GM19324 (cell line): ENCODE measurements at regions not wholly inside any gene's neighbourhood (a gene's known extent, or its start where the extent isn't known, plus 50 kb on each side); places are given as distances from the start of the nearest gene placed in this dataset.

ENCODE experiments used
- ATAC-seq: cut with Tn5 transposase; IDR thresholded peaks from one replicate; pipeline ENCODE4 v1.9.1; 2021; ENCODE audit warnings: mild to moderate bottlenecking, moderate library complexity; ENCODE audit not compliant: unreplicated experiment, low FRiP score

DNA sequence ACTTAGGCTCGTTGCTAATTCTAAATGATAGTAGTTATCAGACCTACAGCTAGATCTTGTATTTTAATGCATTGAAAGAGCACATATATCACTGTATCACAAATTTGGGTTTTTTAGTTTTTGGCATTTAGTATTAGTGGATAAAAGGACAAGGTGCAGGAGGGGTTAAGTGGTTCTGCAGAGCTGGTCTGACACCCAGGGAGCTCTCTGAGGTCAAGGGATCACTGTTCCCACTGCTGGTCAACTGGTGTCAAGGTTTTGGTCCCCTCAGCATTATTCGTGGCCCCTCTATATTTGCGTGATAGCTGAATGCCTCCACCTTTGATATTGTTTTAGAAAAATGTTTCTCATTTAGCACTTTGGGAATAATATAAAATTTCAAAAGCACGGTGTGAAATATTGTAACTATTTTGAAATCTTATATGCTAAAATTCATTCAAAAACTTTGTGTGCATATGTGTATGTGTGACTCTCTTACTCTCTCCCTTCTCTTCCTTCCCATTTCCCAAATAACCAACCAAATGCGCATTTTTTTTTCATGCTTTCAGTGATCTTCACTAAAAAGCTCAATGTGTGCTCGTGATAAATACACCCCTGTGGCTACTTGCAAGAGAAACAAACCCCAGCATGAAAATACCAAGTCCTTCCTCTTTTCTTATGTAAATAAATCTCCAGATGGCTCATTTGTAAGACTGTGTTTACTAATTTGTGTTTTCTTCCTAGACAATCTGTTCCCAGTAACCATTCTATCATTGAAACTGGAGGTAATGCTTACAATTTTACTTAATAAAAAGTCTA is 309.2 kb downstream of the FGFR2 start:
- no peak for ATAC-seq

DNA sequence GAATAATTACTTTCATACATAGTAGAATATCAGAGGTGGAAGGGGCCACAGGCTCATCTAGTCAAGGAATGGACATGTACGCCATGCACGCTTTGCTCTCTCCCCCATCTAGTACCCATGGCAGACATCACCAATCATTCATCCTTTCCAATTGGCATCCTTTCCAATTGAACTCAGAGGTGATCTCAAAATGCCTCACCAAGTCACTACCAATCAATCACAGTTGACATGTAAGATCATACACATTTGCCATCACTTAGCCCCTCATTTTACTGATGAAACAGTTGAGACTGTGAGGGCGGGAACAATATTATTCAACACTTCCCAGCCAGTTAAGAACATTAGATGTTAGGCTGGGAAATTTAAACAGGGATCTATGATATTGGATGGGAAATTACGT is 308.4 kb downstream of the FGFR2 start:
- ATAC-seq = no peak

- no peak for ATAC-seq
Observed at GRCh38 chr10:121290674-121291073, 307.6 kb downstream of the FGFR2 start.

- ATAC-seq = no peak
Observed at GRCh38 chr10:121291376-121291775, 306.9 kb downstream of the FGFR2 start.

- ATAC-seq = no peak
Observed at GRCh38 chr10:121291823-121292222, 306.4 kb downstream of the FGFR2 start.

GRCh38 chr10:121292321-121292720 is 305.9 kb downstream of the FGFR2 start:
- ATAC-seq = no peak

GRCh38 chr10:121293110-121293509 is 305.1 kb downstream of the FGFR2 start:
- ATAC-seq = no peak

DNA sequence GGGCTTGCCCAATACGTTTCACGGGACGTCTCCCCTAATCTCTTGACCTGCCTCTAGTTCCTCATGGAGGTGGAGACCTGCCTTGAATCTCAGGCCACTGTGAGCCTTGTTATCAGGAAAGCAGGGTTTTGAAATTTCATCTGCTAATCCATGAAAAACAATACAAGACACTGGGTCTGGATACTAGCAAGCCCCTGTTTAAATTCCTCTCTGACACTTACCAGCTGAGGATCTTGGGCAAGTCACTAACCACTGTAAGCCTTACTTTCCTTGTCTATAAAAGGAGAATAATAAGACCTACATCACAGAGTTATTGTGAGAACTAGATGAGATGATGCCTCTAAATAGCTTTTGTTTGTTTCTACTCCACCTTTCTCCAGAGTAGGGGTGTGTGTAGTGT is 303.6 kb downstream of the FGFR2 start:
- ATAC-seq = no peak

- no peak for ATAC-seq
Observed at GRCh38 chr10:121296378-121296777, 301.9 kb downstream of the FGFR2 start.

DNA sequence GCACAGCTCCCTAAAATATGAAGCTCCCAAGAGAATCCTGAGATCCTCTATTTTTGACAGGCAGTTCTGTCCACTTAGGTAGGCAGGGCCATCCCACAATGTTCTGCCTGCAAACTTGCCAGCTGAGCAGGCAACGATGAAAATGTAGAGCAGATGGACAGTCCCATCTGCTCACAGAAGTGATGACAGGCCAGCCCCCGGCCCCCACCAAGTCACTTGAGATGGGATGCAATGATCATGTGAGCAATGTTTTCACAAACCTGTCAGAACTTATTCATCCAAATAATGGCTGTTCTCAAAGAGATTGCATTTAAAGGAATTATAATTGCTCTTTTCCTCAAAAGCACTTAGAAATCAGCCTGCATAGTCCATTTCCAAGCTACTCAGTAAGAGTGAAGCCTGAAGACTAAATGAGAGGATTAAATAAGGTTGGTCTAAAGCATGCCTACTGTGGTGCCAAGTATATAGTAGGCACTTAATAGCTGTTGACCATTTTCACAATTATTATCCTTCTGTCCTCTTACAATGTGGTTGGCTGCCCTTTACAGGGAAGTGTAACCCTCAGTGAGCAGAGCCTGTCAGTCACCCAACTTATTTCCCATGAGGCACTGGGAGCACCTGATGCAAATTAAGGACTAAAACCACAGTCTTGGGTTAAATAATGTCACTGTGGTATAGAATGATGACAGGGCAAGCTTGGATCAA is 301.2 kb downstream of the FGFR2 start:
- ATAC-seq = no peak

GRCh38 chr10:121300723-121301122 is 297.5 kb downstream of the FGFR2 start:
- ATAC-seq = no peak

GRCh38 chr10:121302541-121303180 is 295.6 kb downstream of the FGFR2 start:
- ATAC-seq = no peak

- no peak for ATAC-seq
Observed at GRCh38 chr10:121303287-121303890, 294.9 kb downstream of the FGFR2 start.

DNA sequence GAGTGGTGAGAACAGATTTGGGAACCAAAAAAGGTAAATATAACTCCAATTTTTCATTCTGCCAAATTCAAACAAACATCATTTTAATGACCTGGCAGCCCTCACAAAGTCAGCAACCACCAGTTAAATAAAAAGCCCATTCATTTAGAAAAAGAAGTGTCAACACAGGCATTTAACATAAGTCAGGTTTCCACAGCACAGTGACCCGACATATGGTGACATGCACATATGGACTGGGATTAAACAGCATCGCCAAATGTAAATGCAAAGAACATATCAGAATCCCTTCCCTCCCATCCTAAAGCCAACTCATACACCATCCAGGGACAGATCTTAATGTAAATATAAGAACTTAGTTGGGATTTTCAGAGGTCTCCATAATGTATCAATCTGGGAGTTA is 293.2 kb downstream of the FGFR2 start:
- ATAC-seq = no peak

GRCh38 chr10:121306159-121306673 is 292.0 kb downstream of the FGFR2 start:
- ATAC-seq = no peak

- no peak for ATAC-seq
Observed at GRCh38 chr10:121307411-121307980, 290.7 kb downstream of the FGFR2 start.

- ATAC-seq = no peak
Observed at GRCh38 chr10:121308020-121308419, 290.2 kb downstream of the FGFR2 start.

GRCh38 chr10:121309164-121309563 is 289.1 kb downstream of the FGFR2 start:
- no peak for ATAC-seq

GRCh38 chr10:121310151-121310711 is 288.0 kb downstream of the FGFR2 start:
- ATAC-seq = no peak

- no peak for ATAC-seq
Observed at GRCh38 chr10:121311812-121312443, 286.3 kb downstream of the FGFR2 start.
